ENCODE measurements at regions not wholly inside any gene's neighbourhood (a gene's known extent, or its start where the extent isn't known, plus 50 kb on each side); places are given as distances from the start of the nearest gene placed in this dataset.
"Not testable (repeated sequence)": the region's sequence is repeated elsewhere in the genome, so short reads cannot be mapped to it uniquely, and the experiment has no call there.

- not testable (repeated sequence) for DNase-seq (ENCODE audit: low read depth in 2 of 2)
Measured at GRCh38 chr2:131639001-131639620, 111.4 kb downstream of the CCDC74A start.

GRCh38 chr2:131641414-131642206 lies 113.9 kb downstream of the CCDC74A start:
- no peak for DNase-seq (ENCODE audit: low read depth in 2 of 2)

DNA sequence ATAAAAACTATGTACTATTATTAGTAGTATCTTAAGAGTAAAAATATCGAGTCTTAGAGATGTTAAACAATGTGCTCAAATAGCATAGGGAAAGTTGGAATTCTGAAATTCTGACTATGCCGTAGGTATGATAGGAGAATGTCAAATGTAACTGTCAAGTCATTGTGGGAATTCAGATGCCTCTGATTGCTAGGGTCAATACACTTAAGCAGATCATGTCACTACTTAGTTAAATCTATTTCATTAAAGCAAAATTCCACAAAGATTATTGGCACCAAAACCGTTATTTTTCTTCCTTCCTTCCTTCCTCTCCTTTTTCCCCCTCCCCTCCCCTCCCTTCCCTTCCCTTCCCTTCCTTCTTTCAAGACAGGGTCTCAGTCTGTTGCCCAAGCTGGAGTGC lies 115.5 kb downstream of the CCDC74A start:
- DNase-seq (ENCODE audit: low read depth in 2 of 2): not testable (repeated sequence)

DNA sequence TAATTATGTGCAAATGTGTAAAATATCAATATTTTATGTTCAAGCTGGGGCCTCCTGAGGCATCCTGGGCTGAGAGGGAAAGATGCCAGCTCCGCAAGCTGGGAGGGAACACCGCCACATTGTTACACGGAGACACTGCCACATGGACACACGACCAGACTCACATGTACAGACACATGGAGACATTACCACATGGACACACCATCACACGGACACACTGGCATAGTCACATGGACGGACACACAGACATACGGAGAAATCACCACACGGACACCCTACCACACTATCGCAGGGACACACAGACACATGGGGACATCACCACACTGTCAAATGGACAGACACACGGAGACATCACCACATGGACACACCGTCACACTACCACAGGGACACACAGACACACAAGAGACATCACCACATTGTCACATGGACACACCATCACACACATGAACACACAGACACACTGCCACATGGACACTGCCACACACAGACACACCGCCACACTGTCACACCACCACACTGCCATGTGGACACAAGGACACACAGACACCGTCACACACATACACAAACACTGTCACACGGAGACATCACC lies 117.6 kb downstream of the CCDC74A start:
- no peak for DNase-seq (ENCODE audit: low read depth in 2 of 2)

DNA sequence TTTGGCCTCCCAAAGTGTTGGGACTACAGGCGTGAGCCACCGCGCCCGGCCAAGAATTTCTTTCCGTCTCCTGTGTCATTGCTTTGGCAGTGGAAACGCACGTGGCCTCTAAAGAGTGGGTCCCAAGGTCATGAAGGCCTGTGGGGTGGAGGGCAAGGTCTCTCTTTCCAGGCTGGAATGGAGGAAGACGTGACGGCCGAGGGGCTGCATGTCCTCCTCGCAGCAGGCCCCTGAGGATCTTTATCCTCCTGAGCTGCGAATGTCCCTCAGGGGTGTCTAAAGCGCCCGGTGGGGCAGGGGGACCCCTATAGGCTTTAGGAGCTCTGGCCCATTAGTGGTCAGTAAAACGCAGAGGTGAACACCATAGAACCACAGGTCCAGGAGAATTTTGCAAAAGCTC lies 118.5 kb downstream of the CCDC74A start:
- not testable (repeated sequence) for DNase-seq (ENCODE audit: low read depth in 2 of 2)

GRCh38 chr2:131646669-131647297 lies 119.1 kb downstream of the CCDC74A start:
- no peak for DNase-seq (ENCODE audit: low read depth in 2 of 2)

DNA sequence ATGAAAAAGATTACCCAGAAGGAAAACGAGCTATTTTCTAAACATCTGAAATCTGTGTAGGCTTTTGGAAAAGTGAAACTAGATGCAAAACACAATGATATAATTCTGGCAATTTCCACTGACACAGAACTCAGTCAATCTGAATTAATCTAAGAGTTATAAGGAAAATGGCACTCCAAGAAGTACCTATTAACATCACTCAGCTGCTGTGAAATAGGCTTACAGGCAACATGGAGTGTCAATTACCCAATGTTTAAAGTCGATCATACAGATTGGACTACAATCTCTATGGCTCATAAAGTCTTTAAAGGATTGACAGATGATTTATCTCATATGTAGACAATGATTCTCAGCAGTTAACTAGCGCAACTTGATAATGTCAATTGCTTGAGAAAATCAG lies 120.9 kb downstream of the CCDC74A start:
- DNase-seq (ENCODE audit: low read depth in 2 of 2): not testable (repeated sequence)

DNA sequence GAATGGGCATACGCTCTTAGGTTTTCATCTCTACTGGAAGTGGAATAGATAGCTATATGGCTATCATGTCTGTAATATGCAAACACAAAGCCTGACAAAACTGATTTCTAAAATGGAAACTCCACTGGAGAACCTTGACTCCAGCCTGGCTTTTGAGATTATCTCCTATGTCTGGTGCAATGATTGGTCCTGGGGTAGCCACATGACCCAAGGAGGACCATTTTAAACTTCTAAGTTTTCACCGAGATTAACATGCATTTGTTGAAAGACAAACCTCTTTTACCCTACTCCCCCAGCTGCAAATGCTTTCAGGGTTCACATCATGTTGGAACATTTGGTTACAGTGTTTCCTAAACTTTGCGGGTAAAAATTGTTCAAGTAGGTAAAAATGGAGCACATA lies 124.6 kb downstream of the CCDC74A start:
- not testable (repeated sequence) for DNase-seq (ENCODE audit: low read depth in 2 of 2)

DNA sequence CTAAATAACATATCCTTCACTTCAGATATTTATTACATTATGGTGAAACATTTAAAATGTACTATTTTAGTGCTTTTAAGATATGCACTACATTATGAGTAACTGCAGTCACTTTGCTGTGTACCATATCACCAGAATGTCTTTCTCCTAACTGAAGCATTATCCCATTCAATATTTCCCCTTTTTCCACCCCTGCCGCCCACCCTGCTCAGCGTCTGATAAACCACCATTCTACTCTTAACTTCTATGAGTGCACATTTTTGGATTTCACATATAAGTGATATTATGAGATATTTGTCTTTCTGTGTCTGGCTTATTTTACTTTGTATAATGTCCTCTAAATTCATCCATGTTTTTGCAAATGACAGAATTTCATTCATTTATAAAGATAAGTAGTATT lies 126.4 kb downstream of the CCDC74A start:
- not testable (repeated sequence) for DNase-seq (ENCODE audit: low read depth in 2 of 2)

- DNase-seq (ENCODE audit: low read depth in 2 of 2): no peak
Measured at GRCh38 chr2:131656816-131657633, 129.3 kb downstream of the CCDC74A start.

DNA sequence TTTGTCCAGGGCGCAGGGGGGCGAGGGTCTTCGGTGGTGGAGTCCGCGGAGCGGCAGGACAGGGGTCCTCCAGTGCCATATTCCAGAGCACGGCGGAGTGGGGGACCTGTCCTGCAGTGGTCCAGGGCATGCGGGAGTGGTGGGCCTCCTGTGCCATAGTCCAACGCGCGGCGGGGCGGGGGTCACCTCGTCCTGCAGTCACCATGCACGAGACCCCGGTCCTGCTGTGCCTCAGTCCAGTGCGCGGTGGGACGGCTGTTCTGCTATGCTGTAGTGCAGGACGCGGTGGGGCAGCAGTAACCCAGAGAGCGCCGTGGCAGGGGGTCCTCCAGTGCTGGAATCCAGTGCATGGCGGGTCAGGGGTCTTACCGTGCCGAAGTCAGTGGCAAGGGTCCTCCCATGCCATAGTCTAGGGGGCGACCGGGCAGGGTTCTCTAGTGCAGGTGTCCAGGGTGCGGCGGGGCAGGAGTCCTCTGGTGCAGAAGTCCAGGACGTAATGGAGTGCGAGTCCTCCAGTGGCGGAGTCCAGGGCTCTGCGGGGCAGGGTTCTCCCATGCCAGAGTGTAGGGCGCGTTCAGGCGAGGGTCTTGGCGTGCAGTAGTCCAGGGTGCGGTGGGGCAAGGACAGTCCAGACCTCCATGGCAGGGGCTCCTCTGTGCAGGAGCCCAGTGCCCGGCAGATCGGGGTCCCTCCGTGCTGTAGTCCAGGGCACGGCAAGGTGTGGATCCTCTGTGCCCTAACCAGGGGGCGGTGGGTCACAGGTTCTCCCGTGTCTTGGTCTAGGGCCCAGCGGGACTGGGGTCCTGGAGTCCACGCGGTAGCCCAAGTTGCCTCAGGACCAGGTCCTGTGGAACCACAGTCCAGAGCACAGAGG lies 130.4 kb downstream of the CCDC74A start:
- DNase-seq (ENCODE audit: low read depth in 2 of 2): no peak

DNA sequence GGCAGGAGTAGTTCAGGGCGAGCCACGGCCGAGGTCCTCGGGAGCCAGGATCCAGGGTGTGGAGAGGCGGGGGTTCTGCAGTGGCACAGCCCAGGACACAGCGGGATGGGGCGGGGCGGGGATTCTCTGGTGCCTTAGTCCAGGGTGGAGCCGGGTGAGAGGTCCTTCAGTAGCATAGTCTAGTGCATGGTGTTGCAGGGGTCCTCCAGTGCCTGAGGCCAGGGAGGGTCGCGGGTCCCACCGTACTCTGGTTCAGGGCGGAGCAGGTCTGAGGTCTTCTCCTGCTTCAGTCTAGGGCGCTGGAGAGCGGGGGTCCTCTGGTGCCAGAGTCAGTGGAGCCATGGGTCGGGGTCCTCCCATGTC lies 131.1 kb downstream of the CCDC74A start:
- DNase-seq (ENCODE audit: low read depth in 2 of 2): no peak

DNA sequence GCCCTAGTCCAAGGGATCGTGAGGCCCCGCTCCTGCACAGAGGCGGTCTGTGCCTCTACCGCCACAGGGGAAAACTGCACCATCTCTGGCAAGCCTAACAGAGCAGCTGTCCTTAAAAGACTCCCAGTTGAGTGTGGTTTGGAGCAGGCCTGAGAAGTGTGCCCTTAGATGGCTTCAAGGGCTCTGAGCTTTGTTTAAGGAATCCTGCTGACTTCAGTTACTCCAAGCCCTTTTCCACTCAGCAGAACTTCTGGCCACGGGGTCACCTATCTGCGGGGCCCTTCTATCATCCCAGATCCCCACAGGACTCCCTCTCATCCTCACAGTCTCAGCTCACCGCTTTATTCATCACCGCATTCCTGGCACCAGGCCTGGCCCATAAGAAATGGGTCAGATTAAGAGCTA lies 131.5 kb downstream of the CCDC74A start:
- no peak for DNase-seq (ENCODE audit: low read depth in 2 of 2)

- not testable (repeated sequence) for DNase-seq (ENCODE audit: low read depth in 2 of 2)
Measured at GRCh38 chr2:131661101-131661782, 133.6 kb downstream of the CCDC74A start.

DNA sequence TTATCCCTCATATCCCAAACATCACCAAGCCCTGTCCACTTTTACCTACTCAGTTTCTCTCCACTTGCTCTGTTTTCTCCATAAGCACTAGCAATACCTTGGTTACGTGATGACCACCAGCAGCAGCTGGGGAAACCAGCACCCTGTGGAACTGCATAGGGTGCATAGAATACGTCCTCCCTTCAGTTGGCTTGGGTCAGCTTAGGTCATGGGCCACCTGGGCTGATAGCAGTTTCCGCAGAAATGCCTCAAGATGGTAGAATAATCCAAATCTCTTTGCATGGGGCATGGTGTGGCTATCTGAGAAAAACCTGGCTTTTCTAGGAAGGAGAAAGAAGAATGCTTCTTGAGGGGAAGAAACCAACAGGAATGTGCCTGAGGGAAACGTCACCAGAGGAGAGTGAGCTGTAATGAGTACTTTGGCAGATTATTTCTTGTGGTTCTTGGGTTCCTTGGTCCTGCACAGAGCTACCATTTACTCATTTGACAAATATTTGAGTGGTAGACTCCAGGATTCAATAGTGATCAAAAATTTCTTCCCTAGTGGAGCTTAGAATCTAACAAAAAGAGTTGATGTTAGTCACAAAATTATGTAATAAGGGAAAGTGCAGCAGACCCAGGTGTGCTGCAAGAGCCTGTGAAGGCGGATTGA lies 134.3 kb downstream of the CCDC74A start:
- DNase-seq (ENCODE audit: low read depth in 2 of 2): not testable (repeated sequence)

DNA sequence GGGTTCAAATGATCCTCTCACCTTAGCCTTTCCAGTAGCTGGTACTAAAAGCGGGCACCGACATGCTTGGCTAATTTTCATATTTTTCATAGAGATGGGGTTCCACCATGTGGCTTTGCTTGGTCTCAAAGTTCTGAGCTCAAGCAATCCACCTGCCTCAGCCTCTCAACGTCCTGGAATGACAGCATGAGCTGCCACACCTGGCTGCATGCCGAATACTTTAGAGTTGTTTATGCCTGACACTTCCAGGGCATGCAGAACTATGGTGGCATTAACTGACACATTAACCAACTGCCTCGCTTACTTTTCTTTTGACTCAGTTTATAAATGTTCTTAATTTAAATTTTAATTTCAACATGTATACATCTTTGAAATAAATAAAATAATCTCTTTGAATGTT lies 135.8 kb downstream of the CCDC74A start:
- not testable (repeated sequence) for DNase-seq (ENCODE audit: low read depth in 2 of 2)

DNA sequence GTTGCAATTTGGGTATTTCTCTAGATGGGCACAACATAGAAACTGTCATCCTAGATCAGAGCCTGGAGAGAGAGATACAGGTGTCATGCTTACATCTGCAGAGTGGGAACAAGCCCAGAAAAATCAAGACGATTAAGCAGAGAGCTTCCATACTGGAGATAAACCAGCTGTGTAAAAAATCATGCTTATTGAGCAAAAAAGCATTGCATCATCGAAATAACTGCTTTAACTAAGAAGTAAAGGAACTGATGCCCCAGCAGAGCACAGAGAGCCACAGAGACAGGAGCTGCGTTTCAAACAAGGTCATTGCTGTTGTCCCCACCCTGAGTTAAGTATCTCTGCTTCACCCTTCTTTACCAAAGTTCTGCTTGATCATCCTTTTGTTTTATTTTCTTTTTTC lies 138.0 kb downstream of the CCDC74A start:
- DNase-seq (ENCODE audit: low read depth in 2 of 2): not testable (repeated sequence)

DNA sequence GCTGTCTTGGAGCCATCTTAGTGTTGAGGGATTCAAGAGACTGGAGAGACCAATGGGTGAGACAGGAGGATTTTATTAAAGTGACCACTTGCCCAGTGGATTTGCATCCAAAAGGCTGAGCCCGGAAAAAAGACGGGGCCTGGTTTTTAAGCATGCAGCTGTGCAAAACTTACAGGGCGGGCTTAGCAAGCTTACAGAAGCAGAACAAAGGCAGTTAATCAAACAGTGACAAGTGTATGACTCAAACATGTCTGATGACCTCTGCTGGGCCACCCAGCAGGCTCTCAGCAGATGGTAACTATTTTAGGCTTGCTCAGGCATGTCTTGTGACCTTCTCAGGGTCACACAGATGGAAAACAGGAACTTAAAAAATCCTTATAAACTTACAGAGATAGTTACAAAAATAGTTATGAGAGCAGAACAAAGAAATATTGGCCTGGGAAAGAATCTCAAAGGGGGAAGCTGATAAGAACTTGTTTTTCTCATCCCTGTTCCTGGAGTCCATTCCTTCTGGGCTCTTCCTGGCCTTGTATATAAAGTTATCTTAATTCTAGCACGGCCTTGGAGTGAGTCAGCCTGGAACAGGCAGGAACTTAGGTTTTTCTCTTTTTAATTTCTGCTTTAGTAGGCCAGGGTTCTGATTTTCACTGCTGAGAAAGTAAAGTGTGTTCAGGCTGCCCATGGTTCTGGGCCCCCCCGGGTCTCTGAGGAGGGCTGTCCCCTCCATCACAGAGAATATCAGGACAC lies 141.3 kb downstream of the CCDC74A start:
- DNase-seq (ENCODE audit: low read depth in 2 of 2): not testable (repeated sequence)

Measured in activated CD4-positive, alpha-beta T cell treated with anti-CD3 and anti-CD28 coated beads for 24 hours (primary cell).